PC-3 (cell line): ENCODE measurements at regions not wholly inside any gene's neighbourhood (a gene's known extent, or its start where the extent isn't known, plus 50 kb on each side); places are given as distances from the start of the nearest gene placed in this dataset.

Experiments used
- CTCF ChIP-seq: fragments of 300-600 bp; sonication (generic); conservative IDR thresholded peaks from 2 replicates; pipeline ENCODE4 v1.5.1; 2017; ENCODE audit warnings: antibody characterized with exemption, low read depth, mild to moderate bottlenecking, low read length
- EZH2 ChIP-seq: fragments of 300-600 bp; sonication (generic); IDR thresholded peaks from one replicate; pipeline ENCODE4 v1.6.1; 2017; ENCODE audit warnings: antibody characterized with exemption, mild to moderate bottlenecking, low read length; ENCODE audit not compliant: unreplicated experiment

- TF ChIP-seq CTCF, result no peak
- no peak for TF ChIP-seq EZH2
Measured at GRCh38 chr15:70575231-70576226, 187.8 kb downstream of the UACA start.
